ENCODE measurements at regions not wholly inside any gene's neighbourhood (a gene's known extent, or its start where the extent isn't known, plus 50 kb on each side); places are given as distances from the start of the nearest gene placed in this dataset.

DNA sequence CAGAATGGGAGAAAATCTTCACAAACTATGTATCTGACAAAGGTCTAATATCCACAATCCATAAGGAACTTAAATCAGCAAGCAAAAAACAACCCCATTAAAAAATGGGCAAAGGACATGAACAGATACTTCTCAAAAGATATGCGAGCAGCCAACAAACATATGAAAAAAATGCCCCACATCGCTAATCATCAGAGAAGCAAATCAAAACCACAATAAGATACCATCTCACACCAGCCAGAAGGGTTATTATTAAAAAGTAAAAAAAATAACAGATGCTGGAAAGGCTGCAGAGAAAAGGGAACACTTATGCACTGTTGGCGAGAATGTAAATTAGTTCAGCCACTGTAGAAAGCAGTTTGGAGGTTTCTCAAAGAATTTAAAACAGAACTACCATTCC is 80.2 kb upstream of the ATP11B start:
- no peak for TF ChIP-seq CTCF (IDR thresholded peaks at IDR 0.05; ENCODE audit: low read length)
- no peak for TF ChIP-seq EZH2 (IDR thresholded peaks at IDR 0.05; ENCODE audit: borderline replicate concordance, low read length)
- no peak overlapping the region for H2AFZ ChIP-seq (ENCODE audit: low read length)
- no peak overlapping the region for H3K9ac ChIP-seq (ENCODE audit: low read length)
- no peaks in the 10 kb centered on the region for H3K79me2 ChIP-seq (ENCODE audit: insufficient read depth, low read length)
- no peak overlapping the region for H3K4me2 ChIP-seq (ENCODE audit: low read length)
- H4K20me1 ChIP-seq (ENCODE audit: insufficient read depth, low read length), result no peaks in the 10 kb centered on the region
- no peaks in the 10 kb centered on the region for H3K36me3 ChIP-seq (ENCODE audit: insufficient read depth, low read length)
- H3K4me1 ChIP-seq (ENCODE audit: insufficient read depth, low read length, severe bottlenecking), result no peaks in the 10 kb centered on the region
- no peaks in the 10 kb centered on the region for H3K9me3 ChIP-seq (ENCODE audit: low read length)
- no peaks in the 10 kb centered on the region for H3K27me3 ChIP-seq (ENCODE audit: insufficient read depth, low read length)
- no peaks in the 10 kb centered on the region for H3F3A ChIP-seq (ENCODE audit: insufficient read depth, low read length)
- no peak overlapping the region for H3K27ac ChIP-seq (ENCODE audit: low read depth, low read length, poor library complexity, severe bottlenecking)
- no peak overlapping the region for H3K4me3 ChIP-seq (ENCODE audit: low read depth, low read length, poor library complexity, severe bottlenecking)
- no peaks in the 10 kb centered on the region for H3K9me2 ChIP-seq (ENCODE audit: low read depth, low read length)

DNA sequence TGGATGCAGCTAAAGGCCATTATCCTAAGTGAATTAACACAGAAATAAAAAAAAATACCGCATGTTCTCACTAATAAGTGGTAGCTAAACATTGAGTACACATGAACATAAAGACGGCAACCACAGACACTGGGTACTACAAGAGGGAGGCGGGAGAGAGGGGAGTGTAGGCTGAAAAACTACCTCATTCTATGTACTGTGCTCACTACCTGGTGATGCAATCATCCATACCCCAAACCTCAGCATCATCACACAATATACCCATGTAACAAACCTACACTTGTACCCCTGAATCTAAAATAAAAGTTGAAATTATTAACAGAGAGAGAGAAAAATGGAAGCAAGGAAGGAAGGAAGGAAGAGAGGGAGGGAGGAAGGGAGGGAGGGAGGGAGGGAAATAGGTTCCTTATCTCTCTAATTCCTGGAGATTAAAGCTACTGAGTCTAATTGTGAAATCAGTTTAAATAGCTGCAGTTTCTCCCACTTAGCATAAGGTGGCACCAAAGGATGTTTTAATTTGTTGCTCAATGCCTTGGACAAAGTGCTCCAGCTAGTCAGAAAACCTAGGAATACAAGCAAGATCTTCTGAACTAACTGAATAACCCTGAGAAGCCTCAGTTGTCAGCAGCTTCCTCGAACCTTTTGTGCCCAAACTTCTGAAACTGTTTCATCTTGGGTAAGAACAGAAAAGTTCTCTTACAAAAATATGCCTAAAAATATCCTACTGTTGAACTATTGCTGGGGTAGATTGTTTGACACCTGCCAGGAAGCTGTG is 79.4 kb upstream of the ATP11B start:
- Histone ChIP-seq H3K27me3 (ENCODE audit: insufficient read depth, low read length) (no peaks in the 10 kb centered on the region), H3K4me3 (ENCODE audit: low read depth, low read length, poor library complexity, severe bottlenecking) (no peak overlapping the region), H3F3A (ENCODE audit: insufficient read depth, low read length) (no peaks in the 10 kb centered on the region), H3K9ac (ENCODE audit: low read length) (no peak overlapping the region), H3K4me2 (ENCODE audit: low read length) (no peak overlapping the region), H4K20me1 (ENCODE audit: insufficient read depth, low read length) (no peaks in the 10 kb centered on the region), H3K27ac (ENCODE audit: low read depth, low read length, poor library complexity, severe bottlenecking) (no peak overlapping the region), H3K79me2 (ENCODE audit: insufficient read depth, low read length) (no peaks in the 10 kb centered on the region), H3K9me2 (ENCODE audit: low read depth, low read length) (no peaks in the 10 kb centered on the region), H3K4me1 (ENCODE audit: insufficient read depth, low read length, severe bottlenecking) (no peaks in the 10 kb centered on the region), H2AFZ (ENCODE audit: low read length) (no peak overlapping the region), H3K9me3 (ENCODE audit: low read length) (no peaks in the 10 kb centered on the region), H3K36me3 (ENCODE audit: insufficient read depth, low read length) (no peaks in the 10 kb centered on the region)
- TF ChIP-seq CTCF (IDR thresholded peaks at IDR 0.05; ENCODE audit: low read length) (peak; percentile 79), EZH2 (IDR thresholded peaks at IDR 0.05; ENCODE audit: borderline replicate concordance, low read length) (no peak)

- Histone ChIP-seq H3K4me3 (ENCODE audit: low read depth, low read length, poor library complexity, severe bottlenecking) (no peak overlapping the region), H3F3A (ENCODE audit: insufficient read depth, low read length) (no peaks in the 10 kb centered on the region), H3K4me2 (ENCODE audit: low read length) (no peak overlapping the region)
Observed at GRCh38 chr3:182715006-182715405, 78.3 kb upstream of the ATP11B start.

More at GRCh38 chr3:182715006-182715405, 78.3 kb upstream of the ATP11B start:
- H3K27me3 ChIP-seq (ENCODE audit: insufficient read depth, low read length), result no peaks in the 10 kb centered on the region
- H3K9me3 ChIP-seq (ENCODE audit: low read length), result no peaks in the 10 kb centered on the region
- no peaks in the 10 kb centered on the region for H3K36me3 ChIP-seq (ENCODE audit: insufficient read depth, low read length)
- H4K20me1 ChIP-seq (ENCODE audit: insufficient read depth, low read length), result no peaks in the 10 kb centered on the region
- H3K79me2 ChIP-seq (ENCODE audit: insufficient read depth, low read length), result no peaks in the 10 kb centered on the region
- no peak overlapping the region for H3K9ac ChIP-seq (ENCODE audit: low read length)
- no peaks in the 10 kb centered on the region for H3K4me1 ChIP-seq (ENCODE audit: insufficient read depth, low read length, severe bottlenecking)
- TF ChIP-seq EZH2 (IDR thresholded peaks at IDR 0.05; ENCODE audit: borderline replicate concordance, low read length) (no peak), CTCF (IDR thresholded peaks at IDR 0.05; ENCODE audit: low read length) (no peak)
- no peaks in the 10 kb centered on the region for H3K9me2 ChIP-seq (ENCODE audit: low read depth, low read length)
- no peak overlapping the region for H2AFZ ChIP-seq (ENCODE audit: low read length)
- H3K27ac ChIP-seq (ENCODE audit: low read depth, low read length, poor library complexity, severe bottlenecking), result no peak overlapping the region

Data from OCI-LY1 (cell line).